ENCODE measurements at regions not wholly inside any gene's neighbourhood (a gene's known extent, or its start where the extent isn't known, plus 50 kb on each side); places are given as distances from the start of the nearest gene placed in this dataset.

DNA sequence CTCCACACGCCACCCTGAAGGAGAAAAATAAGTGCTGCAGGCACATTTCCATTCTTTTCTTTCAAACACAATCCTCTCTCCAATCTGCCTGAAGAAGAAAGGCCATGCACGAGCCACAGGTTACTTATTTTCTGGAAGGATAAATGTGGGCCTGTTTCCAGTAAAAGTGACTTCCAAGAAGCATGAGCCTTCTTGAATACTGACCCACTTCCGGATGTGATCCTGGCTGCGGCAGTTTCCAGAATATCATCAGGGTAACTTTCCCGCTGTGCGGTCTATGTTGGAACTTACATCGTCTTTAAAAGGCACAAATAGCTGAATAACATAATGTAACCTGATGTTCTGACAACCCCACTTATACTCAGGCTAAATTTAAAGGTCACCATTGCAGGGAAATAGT is 66.3 kb upstream of the TAPT1 start:
- H3K9ac ChIP-seq = no peak overlapping the region
- H3K4me1 ChIP-seq (ENCODE audit: insufficient read depth) = peaks cover 15% of the 10 kb centered on the region
- H4K20me1 ChIP-seq (ENCODE audit: insufficient read depth) = no peaks in the 10 kb centered on the region
- H3K27me3 ChIP-seq (replicated peaks; ENCODE audit: insufficient read depth) = no peaks in the 10 kb centered on the region
- H3K79me2 ChIP-seq (ENCODE audit: insufficient read depth) = no peaks in the 10 kb centered on the region
- no peaks in the 10 kb centered on the region for H3F3A ChIP-seq (ENCODE audit: insufficient read depth)
- no peak overlapping the region for H3K4me3 ChIP-seq
- no peak for TF ChIP-seq EZH2phosphoT487 (IDR thresholded peaks at IDR 0.05; ENCODE audit: insufficient read depth, low read depth)
- no peak for TF ChIP-seq EZH2 (IDR thresholded peaks at IDR 0.05; ENCODE audit: insufficient read depth, poor library complexity, severe bottlenecking)
- H3K27ac ChIP-seq = no peak overlapping the region
- H2AFZ ChIP-seq = no peak overlapping the region
- H3K9me3 ChIP-seq (ENCODE audit: low read depth) = no peaks in the 10 kb centered on the region
- in situ Hi-C loops (cut with MboI) = loop anchor here (10.0 to 25.0 kb wide), 5 partner anchors 152 to 1172 kb away; no protein-coding TSS in a partner anchor
- H3K9me2 ChIP-seq (ENCODE audit: insufficient read depth) = no peaks in the 10 kb centered on the region
- H3K4me2 ChIP-seq (ENCODE audit: unreplicated experiment) = no peak overlapping the region
- 75 to 77% methylated on average over 7 of the region's 7 CpGs for WGBS, 2 experiments (ENCODE audit: low coverage in 1 of 2, low lambda C conversion rate in 2 of 2, missing lambda C conversion rate in 2 of 2)
- DNase-seq = no peak
- H3K36me3 ChIP-seq (ENCODE audit: low read depth) = no peaks in the 10 kb centered on the region

DNA sequence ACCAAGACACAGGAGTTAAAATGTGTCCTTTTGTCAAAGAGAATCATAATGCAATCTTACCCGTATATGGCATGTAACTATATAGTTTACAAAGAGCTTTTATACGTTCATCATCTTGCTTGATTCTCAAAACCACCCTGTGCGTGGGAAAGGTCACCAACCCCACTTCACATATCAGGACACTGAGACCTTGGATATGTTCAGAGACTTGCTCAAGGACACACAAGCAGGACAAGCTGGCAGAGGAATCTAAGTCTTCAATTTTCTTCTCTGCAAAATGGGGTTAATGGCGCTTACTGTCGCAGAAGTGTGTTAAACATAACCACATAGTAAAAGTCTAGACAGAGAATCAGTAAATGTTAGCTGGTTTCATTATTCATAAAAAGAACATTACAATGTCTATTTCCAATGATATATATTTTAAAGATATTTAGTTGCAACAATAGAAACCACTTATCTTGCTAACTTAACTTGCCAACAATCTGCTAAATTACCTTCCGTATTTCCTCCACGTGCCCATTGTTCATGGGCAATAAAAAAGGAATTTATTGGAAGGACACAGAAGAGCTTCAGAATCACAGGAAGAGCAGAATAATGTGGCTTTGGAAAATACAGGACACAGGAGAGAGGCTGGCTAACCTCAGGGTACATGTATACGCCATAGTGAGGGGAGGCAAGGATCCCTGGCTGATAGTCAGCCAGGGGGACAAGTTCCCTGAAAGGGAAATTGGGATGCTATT is 64.6 kb upstream of the TAPT1 start:
- no peaks in the 10 kb centered on the region for H3K79me2 ChIP-seq (ENCODE audit: insufficient read depth)
- no peaks in the 10 kb centered on the region for H4K20me1 ChIP-seq (ENCODE audit: insufficient read depth)
- no peaks in the 10 kb centered on the region for H3K9me2 ChIP-seq (ENCODE audit: insufficient read depth)
- no peak overlapping the region for H3K4me3 ChIP-seq
- no peak overlapping the region for H3K9ac ChIP-seq
- no peaks in the 10 kb centered on the region for H3K27me3 ChIP-seq (replicated peaks; ENCODE audit: insufficient read depth)
- no peak for TF ChIP-seq EZH2phosphoT487 (IDR thresholded peaks at IDR 0.05; ENCODE audit: insufficient read depth, low read depth)
- TF ChIP-seq EZH2 (IDR thresholded peaks at IDR 0.05; ENCODE audit: insufficient read depth, poor library complexity, severe bottlenecking) = no peak
- H3K27ac ChIP-seq = no peak overlapping the region
- no peaks in the 10 kb centered on the region for H3K36me3 ChIP-seq (ENCODE audit: low read depth)
- H2AFZ ChIP-seq = no peak overlapping the region
- in situ Hi-C loops (cut with MboI) = loop anchor here (10.0 to 25.0 kb wide), 5 partner anchors 154 to 1174 kb away; no protein-coding TSS in a partner anchor
- peaks cover 15% of the 10 kb centered on the region for H3K4me1 ChIP-seq (ENCODE audit: insufficient read depth)
- no peaks in the 10 kb centered on the region for H3F3A ChIP-seq (ENCODE audit: insufficient read depth)
- WGBS, 2 experiments (ENCODE audit: low coverage in 1 of 2, low lambda C conversion rate in 2 of 2, missing lambda C conversion rate in 2 of 2) = 75 to 76% methylated on average over 8 of the region's 8 CpGs
- H3K4me2 ChIP-seq (ENCODE audit: unreplicated experiment) = no peak overlapping the region
- H3K9me3 ChIP-seq (ENCODE audit: low read depth) = no peaks in the 10 kb centered on the region
- no peak for DNase-seq

DNA sequence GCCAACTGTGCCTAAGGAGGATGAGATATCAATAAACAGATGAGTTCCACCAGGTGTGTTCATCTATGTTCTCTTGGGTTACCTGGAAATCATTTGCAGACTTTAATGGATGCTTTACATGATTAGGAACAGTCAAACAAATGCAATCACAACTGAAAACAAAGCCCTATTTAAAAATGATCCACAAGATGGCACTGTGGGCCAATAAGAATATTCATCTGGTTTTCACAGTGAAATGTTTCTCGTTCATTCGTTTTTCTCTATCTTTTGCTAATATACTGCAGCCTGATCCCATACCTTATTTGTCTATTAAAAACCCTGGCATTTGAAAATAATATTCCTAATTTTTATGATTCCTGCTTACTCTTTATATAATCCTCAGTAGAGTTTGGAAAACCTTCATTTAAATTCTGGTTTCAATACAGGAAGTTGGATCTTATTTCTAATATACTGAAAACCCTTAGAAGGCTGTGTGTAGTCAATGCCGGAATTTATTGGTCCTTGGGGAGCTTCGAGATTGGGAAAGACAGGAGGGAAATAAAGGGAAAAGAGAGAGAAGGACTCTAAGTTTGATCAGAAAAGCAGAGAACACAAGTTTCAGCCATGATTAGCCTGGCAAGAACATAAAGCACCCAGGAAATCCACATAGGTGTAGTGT is 63.8 kb upstream of the TAPT1 start:
- in situ Hi-C loops (cut with MboI) = loop anchor here (10.0 to 25.0 kb wide), 5 partner anchors 155 to 1175 kb away; no protein-coding TSS in a partner anchor
- H3K79me2 ChIP-seq (ENCODE audit: insufficient read depth) = no peaks in the 10 kb centered on the region
- H3K9me3 ChIP-seq (ENCODE audit: low read depth) = no peaks in the 10 kb centered on the region
- H3K4me2 ChIP-seq (ENCODE audit: unreplicated experiment) = peak overlapping the region; percentile 43
- H4K20me1 ChIP-seq (ENCODE audit: insufficient read depth) = no peaks in the 10 kb centered on the region
- H3K9me2 ChIP-seq (ENCODE audit: insufficient read depth) = no peaks in the 10 kb centered on the region
- 0 out of 2 replicates have a peak, but pooled peaks cover 4% of the 10 kb centered on the region for H3K27me3 ChIP-seq (replicated peaks; ENCODE audit: insufficient read depth)
- no peaks in the 10 kb centered on the region for H3K36me3 ChIP-seq (ENCODE audit: low read depth)
- 0 to 1% methylated on average over 4 of the region's 4 CpGs for WGBS, 2 experiments (ENCODE audit: low coverage in 1 of 2, low lambda C conversion rate in 2 of 2, missing lambda C conversion rate in 2 of 2)
- H3K9ac ChIP-seq = 0 out of 2 replicates have a peak overlapping the region, but pooled peaks have one; percentile 19
- peak; percentile 58 for DNase-seq
- peak overlapping the region; percentile 51 for H3K4me3 ChIP-seq
- peaks cover 15% of the 10 kb centered on the region for H3K4me1 ChIP-seq (ENCODE audit: insufficient read depth)
- H3K27ac ChIP-seq = no peak overlapping the region
- TF ChIP-seq EZH2phosphoT487 (IDR thresholded peaks at IDR 0.05; ENCODE audit: insufficient read depth, low read depth) (no peak), EZH2 (IDR thresholded peaks at IDR 0.05; ENCODE audit: insufficient read depth, poor library complexity, severe bottlenecking) (no peak)
- no peaks in the 10 kb centered on the region for H3F3A ChIP-seq (ENCODE audit: insufficient read depth)
- H2AFZ ChIP-seq = peak overlapping the region; percentile 69

DNA sequence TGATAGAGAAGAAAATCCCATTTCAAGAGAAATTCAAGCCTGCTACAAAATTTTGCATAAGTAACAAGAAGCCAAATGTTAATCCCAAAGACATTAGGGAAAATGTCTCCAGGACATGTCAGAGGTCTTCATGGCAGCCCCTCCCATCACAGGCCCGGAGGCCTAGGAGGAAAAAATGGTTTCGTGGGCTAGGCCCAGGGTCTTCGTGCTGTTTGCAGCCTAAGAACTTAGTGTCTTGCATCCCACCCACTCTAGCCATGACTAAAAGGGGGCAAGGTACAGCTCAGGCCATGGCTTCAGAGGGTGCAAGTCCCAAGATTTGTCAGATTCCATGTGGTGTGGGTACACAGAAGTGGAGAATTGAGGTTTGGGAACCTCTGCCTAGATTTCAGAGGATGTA is 57.8 kb upstream of the TAPT1 start:
- 53 to 64% methylated on average over 3 of the region's 3 CpGs for WGBS, 2 experiments (ENCODE audit: low coverage in 1 of 2, low lambda C conversion rate in 2 of 2, missing lambda C conversion rate in 2 of 2)
- H3F3A ChIP-seq (ENCODE audit: insufficient read depth) = no peaks in the 10 kb centered on the region
- H3K9ac ChIP-seq = no peak overlapping the region
- H3K4me3 ChIP-seq = no peak overlapping the region
- no peak for DNase-seq
- H2AFZ ChIP-seq = no peak overlapping the region
- H3K27ac ChIP-seq = no peak overlapping the region
- no peak overlapping the region for H3K4me2 ChIP-seq (ENCODE audit: unreplicated experiment)
- H4K20me1 ChIP-seq (ENCODE audit: insufficient read depth) = no peaks in the 10 kb centered on the region
- H3K9me3 ChIP-seq (ENCODE audit: low read depth) = no peaks in the 10 kb centered on the region
- peaks cover 4% of the 10 kb centered on the region; the same call in 1 of the 2 replicates for H3K27me3 ChIP-seq (replicated peaks; ENCODE audit: insufficient read depth)
- in situ Hi-C loops (cut with MboI) = loop anchor here (25.0 kb wide), 3 partner anchors 503 to 1053 kb away; no protein-coding TSS in a partner anchor
- H3K36me3 ChIP-seq (ENCODE audit: low read depth) = no peaks in the 10 kb centered on the region
- H3K4me1 ChIP-seq (ENCODE audit: insufficient read depth) = no peaks in the 10 kb centered on the region
- TF ChIP-seq EZH2phosphoT487 (IDR thresholded peaks at IDR 0.05; ENCODE audit: insufficient read depth, low read depth) (no peak), EZH2 (IDR thresholded peaks at IDR 0.05; ENCODE audit: insufficient read depth, poor library complexity, severe bottlenecking) (no peak)
- no peaks in the 10 kb centered on the region for H3K79me2 ChIP-seq (ENCODE audit: insufficient read depth)
- no peaks in the 10 kb centered on the region for H3K9me2 ChIP-seq (ENCODE audit: insufficient read depth)

Measured in GM23248 (cell line).